ENCODE measurements at regions not wholly inside any gene's neighbourhood (a gene's known extent, or its start where the extent isn't known, plus 50 kb on each side); places are given as distances from the start of the nearest gene placed in this dataset.
A peak's percentile ranks its signal among the peaks of the same experiment; 100 is the strongest.
"Not testable (repeated sequence)": the region's sequence is repeated elsewhere in the genome, so short reads cannot be mapped to it uniquely, and the experiment has no call there.

DNA sequence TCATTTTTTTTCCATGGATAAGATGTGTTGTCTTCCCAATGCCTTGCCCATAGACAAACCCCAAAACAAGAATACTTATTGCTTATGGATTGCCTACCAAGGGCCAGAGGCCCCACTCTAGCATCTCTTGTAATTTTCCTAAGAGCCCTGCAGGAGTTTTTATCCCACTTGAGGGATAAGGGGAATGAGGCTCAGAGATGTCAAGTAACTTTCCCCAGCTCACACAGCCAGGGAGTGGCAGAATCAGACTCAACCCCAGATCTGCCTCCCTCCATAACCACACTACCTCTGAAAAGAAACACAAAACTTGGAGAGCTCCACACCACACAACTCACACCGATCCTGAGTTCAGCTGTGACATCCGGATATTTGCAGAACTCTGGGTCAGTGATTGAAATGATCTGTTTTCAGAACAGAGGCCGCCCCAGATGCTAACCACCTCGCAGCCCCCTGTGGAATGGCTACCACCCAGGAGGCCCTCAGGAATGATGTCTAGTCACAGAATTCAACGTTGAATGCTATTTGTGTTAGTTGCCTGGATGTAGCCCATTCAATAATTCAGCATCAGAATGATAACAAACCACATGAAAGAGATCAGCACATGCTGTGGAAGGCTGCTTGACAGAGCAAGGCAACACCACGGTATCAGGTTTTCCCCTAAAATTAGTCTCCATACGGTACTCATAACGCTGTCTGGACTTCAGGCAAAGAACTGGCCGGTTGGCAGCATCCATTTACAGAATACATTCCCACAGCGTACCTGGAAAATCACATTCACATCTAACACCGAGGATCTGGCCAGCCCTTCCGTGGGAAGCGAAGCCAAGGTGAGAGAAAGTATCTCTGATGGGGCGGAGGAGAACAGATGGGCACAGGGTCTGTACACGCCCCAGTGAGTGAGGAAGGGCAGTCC is 231.9 kb downstream of the TOMM20 start:
- no peak for DNase-seq

DNA sequence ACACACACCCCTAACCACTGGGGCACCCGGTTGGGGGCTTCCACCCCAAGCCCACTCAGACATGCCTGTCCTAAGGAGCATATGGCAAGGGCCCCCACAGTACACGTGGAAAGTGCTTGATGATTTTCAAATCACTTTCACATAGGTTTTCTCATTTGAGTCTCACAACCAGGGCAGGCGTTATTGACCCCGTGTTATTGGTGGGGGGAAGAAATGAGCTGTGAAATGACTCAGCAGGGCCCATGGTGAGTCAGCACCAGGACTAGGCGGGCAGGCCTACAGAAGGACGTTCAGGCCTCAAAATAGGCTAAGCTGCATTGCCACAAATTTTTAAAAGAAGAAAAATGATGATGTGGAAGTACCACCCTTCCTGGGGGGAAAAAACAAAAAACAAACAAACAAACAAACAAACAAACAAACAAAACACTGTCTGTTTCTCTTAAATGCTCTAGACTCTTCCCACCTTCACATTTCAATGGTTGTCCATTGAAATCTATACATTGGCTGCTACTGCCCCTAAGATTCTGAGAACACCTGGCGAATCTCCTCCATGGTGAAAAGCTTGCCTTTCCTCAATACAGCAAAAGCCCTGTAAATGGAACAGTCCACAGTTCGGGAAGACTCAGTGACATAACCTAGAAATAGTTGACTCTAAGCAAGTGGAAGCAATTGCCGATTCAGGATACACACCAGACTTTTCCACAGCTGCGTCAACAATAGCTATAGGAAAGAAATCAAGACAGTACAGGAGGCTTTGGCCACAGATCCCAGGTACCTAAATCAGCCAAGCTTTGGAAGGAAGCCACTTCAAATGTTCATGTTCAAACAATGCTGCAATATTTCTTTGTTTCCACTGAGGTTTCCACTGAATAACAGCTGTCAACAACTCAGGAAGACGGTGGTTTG is 234.7 kb downstream of the TOMM20 start:
- DNase-seq = no peak

DNA sequence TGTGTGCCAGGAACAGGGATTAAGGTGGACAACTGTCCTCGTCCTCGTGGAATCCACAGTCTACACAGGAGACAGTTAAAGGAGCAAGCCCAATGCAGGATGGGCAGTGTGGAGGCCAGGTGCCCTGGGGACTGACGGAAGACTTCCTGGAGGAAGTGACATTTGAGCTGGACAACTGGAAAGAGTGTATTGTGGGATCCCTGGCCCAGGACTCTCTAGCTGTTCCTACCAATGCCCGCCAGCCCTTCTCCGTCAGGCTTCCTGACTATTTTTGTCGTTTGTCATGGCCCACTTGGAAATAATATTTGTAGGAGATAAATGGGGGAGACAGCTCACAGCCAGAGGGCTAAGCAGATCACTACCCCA is 235.3 kb downstream of the TOMM20 start:
- DNase-seq = no peak

DNA sequence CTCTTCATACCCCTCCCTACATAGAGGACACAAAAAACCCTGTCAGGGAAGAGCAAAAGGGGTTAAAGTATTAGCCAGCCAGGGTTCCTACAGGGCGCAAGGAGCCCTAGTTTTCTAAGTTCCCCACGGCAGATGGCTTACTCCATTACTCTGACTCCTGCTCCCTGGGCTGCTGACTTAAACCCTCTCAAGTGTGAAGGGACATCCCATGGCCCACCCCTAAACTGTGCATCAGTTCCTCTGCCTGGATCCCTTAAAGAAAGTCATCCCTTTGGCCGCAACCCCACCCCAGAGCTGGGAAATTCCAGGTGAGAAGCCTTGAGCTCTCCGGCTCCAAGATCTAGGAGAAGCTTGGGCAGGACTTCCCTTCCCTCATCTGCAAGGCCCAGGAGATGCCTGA is 236.0 kb downstream of the TOMM20 start:
- DNase-seq = no peak

DNA sequence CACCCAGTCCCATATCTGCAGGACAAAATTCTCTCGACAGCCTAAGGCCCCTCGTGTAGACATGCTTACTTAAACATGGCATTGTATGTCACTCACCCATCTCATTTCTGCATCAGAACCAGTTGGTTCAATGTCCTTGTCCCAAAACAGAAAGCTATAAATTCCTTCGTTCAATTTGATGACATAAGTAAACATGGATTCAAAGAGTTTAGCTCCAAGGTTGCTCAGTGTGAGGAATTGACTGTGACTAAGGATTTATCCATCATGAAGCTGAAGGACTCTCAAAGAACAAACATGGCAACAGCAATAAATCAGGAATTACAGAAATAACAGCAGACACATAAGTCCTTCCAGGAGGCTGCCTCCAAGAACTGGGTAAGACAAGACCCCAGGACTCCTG is 237.2 kb downstream of the TOMM20 start:
- no peak for DNase-seq

DNA sequence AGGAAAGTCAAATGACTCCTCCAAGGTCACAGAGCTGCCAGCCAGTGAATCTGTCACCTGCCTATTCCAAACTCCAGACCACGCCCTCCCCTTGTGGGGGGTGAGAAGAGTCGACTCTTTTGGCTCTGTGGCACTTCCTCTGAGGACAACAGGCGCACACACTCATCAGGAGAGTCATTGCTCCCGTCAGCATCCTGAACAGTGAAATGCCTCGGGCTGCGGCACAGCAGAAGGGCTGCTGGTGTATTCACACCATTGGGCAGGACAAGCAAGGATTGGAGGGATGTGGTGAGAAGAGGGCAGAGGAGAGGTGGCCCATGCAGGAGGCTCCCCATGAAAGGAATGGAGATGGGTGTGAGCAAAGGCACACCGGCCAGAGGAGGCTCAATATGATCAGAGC is 239.0 kb downstream of the TOMM20 start:
- DNase-seq = no peak

DNA sequence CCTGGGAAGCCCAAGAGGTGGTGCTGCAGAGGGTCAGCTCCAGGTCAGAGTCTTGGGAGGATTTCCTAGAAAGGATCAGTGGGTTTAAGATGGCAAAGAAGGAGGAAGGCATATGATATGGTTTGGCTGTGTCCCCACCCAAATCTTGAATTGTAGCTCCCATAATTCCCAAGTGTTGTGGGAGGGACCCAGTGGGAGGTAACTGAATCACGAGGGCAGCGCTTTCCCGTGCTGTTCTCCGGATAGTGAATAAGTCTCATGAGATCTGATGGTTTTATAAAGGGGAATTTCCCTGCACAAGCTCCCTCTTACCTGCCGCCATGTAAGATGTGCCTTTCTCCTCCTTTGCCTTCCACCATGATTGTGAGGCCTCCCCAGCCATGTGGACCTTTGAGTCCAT is 240.4 kb downstream of the TOMM20 start:
- not testable (repeated sequence) for DNase-seq

DNA sequence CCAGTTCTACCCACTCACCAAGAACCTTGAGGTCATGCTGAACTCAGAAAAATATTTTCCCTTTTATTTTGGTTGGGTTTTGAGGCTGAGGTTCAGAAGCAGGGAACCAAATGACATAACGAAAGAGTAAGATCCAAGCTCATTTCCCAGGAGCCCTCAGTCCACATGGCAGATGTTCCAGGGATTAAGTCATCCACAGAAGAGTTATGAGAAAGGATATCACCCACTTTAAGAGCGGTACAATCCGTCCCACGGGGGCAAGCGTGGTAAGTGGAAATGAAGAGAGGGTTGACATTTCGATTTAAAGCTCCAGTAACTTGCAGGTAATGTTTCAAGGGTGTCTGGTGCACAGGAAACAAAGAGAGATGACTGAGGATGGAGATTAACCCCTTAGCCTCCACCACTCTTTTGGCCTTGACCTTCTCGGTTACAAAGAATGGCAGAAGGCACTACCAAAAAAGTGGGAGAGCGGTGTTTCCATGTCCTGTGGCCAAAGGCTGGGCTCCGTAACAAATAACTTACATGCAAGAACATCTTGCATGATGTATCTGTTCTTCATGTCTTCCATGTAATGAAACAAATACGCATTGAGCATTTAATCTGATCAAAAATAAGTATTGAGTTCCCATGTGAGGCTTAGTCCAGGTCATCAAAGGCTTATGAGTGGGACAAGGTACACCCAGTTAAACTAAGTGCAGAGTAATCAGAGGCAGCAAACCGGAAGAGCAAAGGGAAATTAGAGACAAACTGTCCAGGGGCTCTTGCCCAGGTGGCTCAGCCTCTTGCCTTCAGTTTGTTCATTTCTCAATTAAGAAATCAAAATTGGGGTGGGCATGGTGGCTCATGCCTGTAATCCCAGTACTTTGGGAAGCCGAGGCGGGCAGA is 241.4 kb downstream of the TOMM20 start:
- DNase-seq = peak; percentile 94

DNA sequence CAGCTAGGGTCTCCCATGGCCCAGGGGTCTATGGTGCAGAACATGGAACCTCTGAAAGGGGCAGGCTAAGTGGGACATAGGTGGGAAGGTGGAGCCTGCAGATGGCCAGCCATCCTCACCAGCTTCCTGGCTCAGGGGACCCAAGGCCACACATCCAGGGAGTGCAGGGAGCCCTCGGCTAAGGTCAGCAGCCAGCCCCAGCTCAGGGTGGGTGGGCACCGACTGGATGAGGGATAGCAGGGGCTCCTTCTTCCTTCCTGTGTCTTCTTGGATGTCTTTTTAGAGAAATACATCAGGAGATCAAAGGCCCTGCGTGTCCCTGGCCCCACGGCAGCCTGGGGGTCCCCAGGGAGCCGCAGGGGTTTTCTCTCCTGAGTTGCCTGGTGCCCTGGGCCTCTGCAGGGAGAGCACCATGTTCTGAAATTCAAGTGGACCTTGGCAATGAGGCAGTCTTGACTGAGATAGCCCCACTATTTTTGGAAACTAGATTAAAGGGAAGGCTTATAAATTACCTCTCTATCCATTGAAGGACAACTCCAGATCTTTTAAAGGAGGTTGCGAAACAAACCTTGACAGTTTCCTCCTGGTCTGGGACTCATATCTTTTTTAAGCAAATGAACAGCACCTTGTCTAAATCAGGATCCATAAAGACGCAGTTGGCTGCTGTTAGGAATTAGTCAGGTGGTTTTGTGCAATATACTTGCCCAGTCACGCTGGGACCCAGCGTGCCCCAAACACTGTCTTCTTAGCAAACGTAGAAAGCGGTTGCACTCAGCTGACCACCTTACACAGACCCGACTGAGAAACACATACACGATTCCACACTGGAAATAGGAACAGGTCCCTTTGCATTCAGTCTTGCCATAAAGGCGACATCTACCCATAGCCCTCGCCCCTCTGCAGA is 242.3 kb downstream of the TOMM20 start:
- DNase-seq = no peak

DNA sequence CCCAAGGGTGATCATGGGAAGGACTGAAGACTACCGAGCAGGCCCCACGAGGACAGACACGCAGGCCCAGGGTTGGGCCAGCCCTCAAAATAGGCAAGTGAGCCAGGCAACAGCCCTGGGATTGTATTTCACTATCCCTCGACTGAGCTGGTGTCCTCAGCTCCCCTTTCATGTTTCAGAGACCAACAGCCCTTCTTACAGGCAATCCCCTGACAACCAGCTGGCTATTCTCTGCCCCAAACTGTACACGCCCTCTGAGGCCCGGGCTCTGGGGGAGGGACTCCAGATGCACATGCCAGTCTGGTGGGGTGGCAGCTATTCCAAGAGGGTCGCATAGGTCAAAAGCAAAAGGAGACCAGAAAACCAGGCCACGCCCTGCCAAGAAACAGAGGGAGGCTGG is 243.0 kb downstream of the TOMM20 start:
- no peak for DNase-seq

DNA sequence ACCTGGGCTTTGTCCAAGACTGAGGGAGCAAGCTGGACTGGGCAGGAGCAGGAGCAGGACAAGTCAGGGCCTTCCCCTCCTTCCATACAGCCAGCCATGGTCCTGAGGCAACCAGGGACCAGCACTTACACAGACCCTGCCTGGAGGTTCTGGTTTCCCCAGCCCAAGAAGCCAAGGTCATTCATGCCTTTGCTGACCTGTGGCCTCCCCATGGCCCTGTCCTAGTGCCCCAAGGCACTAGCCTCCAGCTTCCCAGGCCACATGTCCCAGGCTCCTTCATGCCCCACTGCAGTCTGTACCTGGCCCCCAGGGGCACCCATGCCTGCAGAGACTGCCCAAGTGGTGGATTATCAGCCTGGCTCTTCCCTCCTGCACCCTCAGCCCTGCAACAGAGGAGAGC is 243.9 kb downstream of the TOMM20 start:
- no peak for DNase-seq

DNA sequence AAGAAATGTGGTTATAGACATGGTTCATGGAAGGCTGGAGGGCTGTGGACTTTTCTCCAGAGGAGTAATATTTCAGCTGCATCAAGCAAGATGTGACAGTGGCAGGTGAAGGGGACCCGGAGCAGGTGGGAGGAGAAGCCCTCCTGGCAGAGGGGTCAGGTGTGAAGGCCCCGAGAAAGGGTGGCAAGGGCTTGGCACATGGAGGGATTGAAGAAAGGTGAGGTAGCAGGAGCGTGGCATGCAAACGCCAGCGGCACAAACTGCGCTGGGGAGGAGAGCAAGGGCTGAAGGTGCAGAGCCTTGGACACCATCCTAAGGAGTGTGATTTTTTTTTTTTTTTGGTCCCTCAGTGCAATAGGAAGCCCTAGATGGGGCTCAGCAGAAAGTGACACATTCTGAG is 244.6 kb downstream of the TOMM20 start:
- no peak for DNase-seq

DNA sequence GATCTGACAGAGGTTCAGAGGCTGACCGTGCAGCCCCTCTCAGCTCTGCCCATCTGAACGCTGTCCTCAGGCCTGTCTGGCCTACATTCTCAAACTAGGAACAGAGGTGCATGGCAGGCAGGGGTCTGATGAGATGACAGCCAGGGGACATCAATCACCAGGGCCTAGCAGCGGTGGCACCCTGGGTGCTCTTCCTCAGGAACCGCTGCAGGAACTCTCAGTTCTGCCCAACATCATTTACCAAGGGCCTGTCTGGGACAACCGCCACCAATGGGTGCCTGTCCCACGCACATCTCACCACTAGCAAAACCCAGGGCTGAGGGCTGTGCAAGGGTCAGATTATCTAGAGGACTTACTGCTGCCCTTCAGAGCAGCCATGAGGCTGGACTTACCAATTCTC is 245.7 kb downstream of the TOMM20 start:
- no peak for DNase-seq

DNA sequence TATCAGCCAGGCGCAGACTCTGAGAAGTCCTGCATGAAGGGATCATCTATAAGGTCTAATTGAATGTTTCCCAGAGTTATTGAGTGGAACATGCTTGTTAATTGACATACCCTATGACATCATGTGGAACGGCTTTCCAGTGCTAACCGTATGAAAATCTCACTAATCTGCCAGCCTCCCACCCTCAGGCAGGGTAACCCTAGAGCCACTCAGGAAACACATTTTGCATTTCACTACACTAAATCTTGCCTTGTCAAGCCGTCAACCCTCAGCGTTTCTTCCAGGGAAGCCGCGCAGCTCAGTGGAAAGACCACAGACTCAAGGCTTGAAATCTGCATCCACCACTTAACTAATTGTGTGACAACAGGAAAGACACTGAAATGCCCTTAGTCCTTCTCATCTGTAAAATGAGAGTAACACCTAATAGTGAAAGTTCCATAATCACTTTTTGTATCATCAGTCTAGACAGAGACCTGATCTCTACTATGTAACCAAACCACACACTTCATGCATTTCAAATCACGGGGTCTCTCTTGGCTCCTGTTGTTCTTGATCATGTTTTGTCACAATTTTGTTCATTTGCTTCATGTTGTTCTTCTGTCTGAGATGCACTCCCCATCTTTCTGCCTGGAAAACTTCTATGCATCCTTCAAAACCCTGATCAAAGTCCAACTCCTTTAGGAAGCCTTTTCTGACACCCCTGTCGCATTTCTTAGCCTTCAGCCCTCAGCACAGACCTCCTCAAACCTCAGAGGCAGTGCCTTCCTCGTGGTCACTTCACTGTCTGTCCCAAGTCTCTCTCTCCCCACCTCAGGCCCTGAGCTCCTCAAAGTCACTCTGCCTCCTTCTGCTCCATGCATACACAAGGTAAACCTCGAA is 246.5 kb downstream of the TOMM20 start:
- DNase-seq = no peak

DNA sequence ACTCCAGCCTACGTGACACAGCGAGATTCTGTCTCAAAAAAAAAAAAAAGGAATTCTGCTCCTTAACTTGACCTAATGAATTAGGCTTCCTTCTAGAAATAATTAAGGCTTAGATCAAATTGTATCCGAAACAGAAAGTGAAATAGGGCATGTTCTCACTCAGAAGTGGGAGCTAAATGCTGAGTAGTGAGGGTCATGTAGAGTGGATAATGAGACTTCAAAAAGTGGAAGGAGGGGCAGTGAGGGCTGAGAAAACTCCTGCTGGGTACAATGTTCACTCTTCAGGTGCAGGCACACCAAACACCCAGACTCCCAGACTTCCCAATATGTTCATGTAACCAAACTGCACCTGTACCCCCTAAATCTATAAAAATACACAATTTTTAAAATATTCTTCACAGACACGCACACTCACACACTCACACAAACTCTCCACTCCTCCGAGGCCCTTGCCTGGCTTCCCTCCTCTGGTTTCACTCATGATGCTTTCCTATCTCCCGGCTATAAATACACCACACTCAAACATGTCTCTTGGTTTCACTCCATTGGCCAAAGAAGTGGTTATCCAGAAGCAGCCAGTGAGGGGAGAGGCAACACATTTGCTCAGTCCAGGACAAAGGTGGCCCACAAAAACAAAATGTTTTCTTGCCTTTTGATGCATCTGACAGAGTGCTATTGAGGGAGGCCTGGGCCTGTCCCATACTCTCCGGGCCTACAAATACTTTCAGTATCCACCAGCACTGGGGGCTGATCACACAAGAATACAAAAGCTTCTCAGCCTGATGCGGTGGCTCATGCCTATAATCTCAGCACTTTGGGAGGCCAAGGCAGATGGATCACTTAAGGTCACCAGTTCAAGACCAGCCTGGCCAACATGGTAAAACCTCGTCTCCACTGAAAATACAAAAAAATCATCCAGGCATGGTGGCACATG is 249.2 kb downstream of the TOMM20 start:
- no peak for DNase-seq

DNA sequence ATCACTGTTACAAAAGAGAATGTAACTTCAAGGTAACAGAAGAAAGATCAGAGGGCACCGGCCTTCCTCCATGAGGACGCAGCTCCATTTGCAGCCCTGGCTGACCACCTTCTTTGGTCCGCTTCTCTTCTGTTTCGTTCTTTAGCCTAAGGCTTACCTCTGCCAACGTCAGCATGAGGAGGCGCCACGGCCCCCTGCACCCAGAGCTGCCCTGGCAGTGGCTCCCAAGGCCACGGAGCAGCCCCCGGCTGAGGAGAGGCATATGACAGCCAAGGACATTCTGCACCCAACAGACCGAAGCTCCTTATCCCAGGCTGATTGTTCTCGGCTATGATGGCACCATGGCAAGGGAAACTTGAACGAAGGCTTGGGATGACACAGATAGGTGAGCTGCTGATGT is 250.3 kb downstream of the TOMM20 start:
- no peak for DNase-seq

DNA sequence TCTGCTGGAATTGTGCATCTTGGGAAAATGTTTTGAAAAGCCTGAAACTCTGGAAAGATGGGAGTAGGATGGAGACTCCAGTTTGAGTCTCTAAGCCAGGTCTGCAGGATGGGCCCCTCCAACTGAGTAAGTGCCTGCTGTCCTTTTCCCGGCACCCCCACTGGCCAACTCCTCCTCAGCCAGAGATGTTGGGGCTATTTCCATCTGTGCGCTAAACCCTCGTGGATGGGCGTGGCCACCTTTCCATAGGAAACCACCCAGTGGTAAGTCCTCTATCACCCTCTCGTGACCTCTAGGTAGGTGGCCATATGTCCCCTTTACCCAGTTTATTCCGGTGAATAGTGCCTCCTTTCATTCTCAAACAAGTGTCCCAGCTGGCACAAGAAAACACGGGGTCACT is 250.9 kb downstream of the TOMM20 start:
- DNase-seq = no peak

DNA sequence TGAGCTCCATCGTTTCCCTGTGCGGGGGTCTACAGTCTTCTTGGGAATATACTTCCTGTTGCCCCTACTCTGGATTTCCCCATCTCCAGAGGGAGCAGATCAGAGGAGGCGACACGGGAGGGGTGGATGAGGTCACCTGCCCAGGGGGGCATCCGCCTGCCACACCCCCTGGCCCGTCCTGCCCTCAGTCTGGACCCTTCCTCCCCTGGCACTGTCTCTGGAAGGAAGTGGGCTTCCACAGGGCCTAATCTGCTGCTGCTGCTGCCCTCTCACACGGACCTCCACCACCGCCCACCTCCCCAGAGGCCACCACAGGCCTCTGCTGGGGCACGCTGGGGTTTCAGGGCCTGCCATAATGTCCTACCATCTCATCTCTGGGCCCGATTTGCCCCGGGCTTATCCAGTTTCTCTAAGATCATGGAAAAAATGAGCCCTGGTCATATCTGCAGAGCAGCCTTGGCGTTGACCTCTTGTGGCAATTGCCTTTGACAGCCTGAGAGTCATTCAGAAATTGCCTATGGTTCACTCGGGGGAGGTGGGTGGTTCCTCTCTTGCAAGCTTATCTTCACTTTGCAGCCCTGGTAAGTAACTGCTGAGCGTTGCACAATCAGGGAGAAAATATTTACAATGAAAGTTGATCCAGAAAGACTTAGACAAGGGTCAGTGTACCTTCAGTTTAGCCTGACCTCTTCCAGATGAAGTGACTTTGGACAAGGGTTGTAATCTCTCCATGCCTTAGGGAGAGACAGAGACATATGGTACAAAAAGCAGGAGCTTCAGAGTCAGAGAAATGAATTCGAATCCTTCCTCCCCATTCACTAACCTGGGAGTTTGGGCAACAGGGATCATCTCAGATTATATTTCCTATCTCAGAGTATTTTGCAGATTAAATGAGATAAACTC is 252.4 kb downstream of the TOMM20 start:
- DNase-seq = no peak
